ENCODE measurements at regions not wholly inside any gene's neighbourhood (a gene's known extent, or its start where the extent isn't known, plus 50 kb on each side); places are given as distances from the start of the nearest gene placed in this dataset.

DNA sequence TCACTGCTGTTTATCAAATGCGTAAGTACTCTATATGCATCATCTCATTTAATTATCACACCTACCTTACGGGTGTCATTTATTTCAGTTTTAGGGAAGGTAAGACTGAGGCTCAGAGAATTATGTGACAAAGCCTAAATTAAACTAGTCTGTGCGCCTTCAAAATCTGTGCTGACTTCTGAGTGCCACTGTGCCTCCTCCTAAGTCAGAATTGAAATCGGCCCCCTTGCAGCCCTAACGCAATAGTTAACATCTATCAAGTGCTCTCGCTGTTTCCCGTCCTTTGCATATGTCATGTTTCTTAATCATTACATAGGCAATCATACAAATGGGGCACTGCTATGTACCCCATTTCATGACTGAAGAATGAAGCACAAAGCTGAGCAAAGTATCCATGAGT is 79.0 kb upstream of the PDE10A start:
- DNase-seq, result no peak
- H4K20me1 ChIP-seq (ENCODE audit: insufficient read depth, low read length), result no peaks in the 10 kb centered on the region
- H3F3A ChIP-seq (ENCODE audit: insufficient read depth, low read length), result no peaks in the 10 kb centered on the region
- H3K4me3 ChIP-seq (ENCODE audit: low read length), result no peak overlapping the region
- H3K4me1 ChIP-seq (ENCODE audit: low read length), result no peaks in the 10 kb centered on the region
- no peak overlapping the region for H3K4me2 ChIP-seq (ENCODE audit: low read depth, low read length)
- no peaks in the 10 kb centered on the region for H3K36me3 ChIP-seq (replicated peaks; ENCODE audit: insufficient read depth, low read length)
- no peak overlapping the region for H2AFZ ChIP-seq (ENCODE audit: low read length)
- TF ChIP-seq, protein P1, sequence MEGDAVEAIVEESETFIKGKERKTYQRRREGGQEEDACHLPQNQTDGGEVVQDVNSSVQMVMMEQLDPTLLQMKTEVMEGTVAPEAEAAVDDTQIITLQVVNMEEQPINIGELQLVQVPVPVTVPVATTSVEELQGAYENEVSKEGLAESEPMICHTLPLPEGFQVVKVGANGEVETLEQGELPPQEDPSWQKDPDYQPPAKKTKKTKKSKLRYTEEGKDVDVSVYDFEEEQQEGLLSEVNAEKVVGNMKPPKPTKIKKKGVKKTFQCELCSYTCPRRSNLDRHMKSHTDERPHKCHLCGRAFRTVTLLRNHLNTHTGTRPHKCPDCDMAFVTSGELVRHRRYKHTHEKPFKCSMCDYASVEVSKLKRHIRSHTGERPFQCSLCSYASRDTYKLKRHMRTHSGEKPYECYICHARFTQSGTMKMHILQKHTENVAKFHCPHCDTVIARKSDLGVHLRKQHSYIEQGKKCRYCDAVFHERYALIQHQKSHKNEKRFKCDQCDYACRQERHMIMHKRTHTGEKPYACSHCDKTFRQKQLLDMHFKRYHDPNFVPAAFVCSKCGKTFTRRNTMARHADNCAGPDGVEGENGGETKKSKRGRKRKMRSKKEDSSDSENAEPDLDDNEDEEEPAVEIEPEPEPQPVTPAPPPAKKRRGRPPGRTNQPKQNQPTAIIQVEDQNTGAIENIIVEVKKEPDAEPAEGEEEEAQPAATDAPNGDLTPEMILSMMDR (IDR thresholded peaks at IDR 0.05; ENCODE audit: low read length), result no peak
- TF ChIP-seq EZH2 (optimal IDR thresholded peaks at IDR 0.05; ENCODE audit: low read depth, low read length), result no peak
- no peak for TF ChIP-seq EZH2phosphoT487 (IDR thresholded peaks at IDR 0.05; ENCODE audit: low read length)
- H3K9me2 ChIP-seq (replicated peaks; ENCODE audit: insufficient read depth, low read length), result no peaks in the 10 kb centered on the region
- H3K79me2 ChIP-seq (ENCODE audit: low read length), result no peaks in the 10 kb centered on the region
- H3K27me3 ChIP-seq (replicated peaks; ENCODE audit: insufficient read depth, low read length), result no peaks in the 10 kb centered on the region
- no peak overlapping the region for H3K27ac ChIP-seq (ENCODE audit: low read length)
- H3K9me3 ChIP-seq (replicated peaks; ENCODE audit: insufficient read depth, low read length), result no peaks in the 10 kb centered on the region
- no peak overlapping the region for H3K9ac ChIP-seq (ENCODE audit: low read length)

DNA sequence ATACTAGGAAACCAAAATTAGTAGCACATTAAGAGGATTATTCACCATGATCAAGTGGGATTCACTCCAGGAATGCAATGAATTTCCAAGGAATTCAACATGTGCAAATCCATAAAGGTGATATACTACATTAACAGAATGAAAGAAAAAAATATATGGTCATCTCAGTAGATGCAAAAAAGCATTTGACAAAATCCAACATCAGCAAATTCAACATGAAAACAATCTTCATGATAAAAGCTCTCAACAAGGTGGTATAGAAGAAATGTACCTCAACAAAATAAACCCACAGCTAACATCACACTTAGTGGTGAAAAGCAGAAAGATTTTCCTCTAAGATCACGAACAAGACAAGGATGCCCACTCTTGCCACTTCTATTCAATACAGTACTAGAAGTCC is 74.4 kb upstream of the PDE10A start:
- Histone ChIP-seq H3K4me1 (ENCODE audit: low read length) (no peaks in the 10 kb centered on the region), H3K9me3 (replicated peaks; ENCODE audit: insufficient read depth, low read length) (no peaks in the 10 kb centered on the region), H3K36me3 (replicated peaks; ENCODE audit: insufficient read depth, low read length) (no peaks in the 10 kb centered on the region), H3K4me3 (ENCODE audit: low read length) (no peak overlapping the region), H3K27me3 (replicated peaks; ENCODE audit: insufficient read depth, low read length) (no peaks in the 10 kb centered on the region), H2AFZ (ENCODE audit: low read length) (no peak overlapping the region), H3K4me2 (ENCODE audit: low read depth, low read length) (no peak overlapping the region), H3F3A (ENCODE audit: insufficient read depth, low read length) (no peaks in the 10 kb centered on the region), H3K27ac (ENCODE audit: low read length) (no peak overlapping the region), H3K9me2 (replicated peaks; ENCODE audit: insufficient read depth, low read length) (no peaks in the 10 kb centered on the region), H4K20me1 (ENCODE audit: insufficient read depth, low read length) (no peaks in the 10 kb centered on the region), H3K9ac (ENCODE audit: low read length) (no peak overlapping the region), H3K79me2 (ENCODE audit: low read length) (no peaks in the 10 kb centered on the region)
- no peak for TF ChIP-seq EZH2 (optimal IDR thresholded peaks at IDR 0.05; ENCODE audit: low read depth, low read length)
- TF ChIP-seq, protein P1 (IDR thresholded peaks at IDR 0.05; ENCODE audit: low read length), result no peak
- TF ChIP-seq EZH2phosphoT487 (IDR thresholded peaks at IDR 0.05; ENCODE audit: low read length), result no peak
- no peak for DNase-seq

DNA sequence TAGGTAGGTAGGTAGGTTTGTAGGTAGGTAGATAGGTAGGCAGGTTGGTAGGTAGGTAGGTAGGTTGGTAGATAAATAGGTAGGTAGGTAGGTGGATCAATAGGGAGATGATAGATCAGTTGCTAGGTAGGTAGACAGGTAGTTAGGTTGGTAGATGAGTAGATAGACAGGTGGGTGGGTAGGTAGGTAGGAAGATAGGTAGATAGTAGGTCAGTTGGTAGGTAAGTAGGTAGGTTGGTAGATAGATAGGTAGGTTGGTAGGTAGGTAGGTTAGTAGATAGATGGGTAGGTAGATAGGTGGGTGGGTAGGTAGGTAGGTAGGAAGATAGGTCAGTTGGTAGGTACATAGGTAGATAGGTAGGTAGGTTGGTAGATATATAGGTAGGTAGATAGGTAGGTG is 72.0 kb upstream of the PDE10A start:
- Histone ChIP-seq H3K27ac (ENCODE audit: low read length) (no peak overlapping the region), H3K4me2 (ENCODE audit: low read depth, low read length) (no peak overlapping the region), H3K9me3 (replicated peaks; ENCODE audit: insufficient read depth, low read length) (no peaks in the 10 kb centered on the region), H4K20me1 (ENCODE audit: insufficient read depth, low read length) (no peaks in the 10 kb centered on the region), H3K79me2 (ENCODE audit: low read length) (no peaks in the 10 kb centered on the region), H3K9ac (ENCODE audit: low read length) (no peak overlapping the region), H3K4me1 (ENCODE audit: low read length) (no peaks in the 10 kb centered on the region), H3K4me3 (ENCODE audit: low read length) (no peak overlapping the region), H3F3A (ENCODE audit: insufficient read depth, low read length) (no peaks in the 10 kb centered on the region), H3K27me3 (replicated peaks; ENCODE audit: insufficient read depth, low read length) (no peaks in the 10 kb centered on the region), H2AFZ (ENCODE audit: low read length) (no peak overlapping the region), H3K36me3 (replicated peaks; ENCODE audit: insufficient read depth, low read length) (no peaks in the 10 kb centered on the region), H3K9me2 (replicated peaks; ENCODE audit: insufficient read depth, low read length) (no peaks in the 10 kb centered on the region)
- no peak for DNase-seq
- TF ChIP-seq, protein P1 (IDR thresholded peaks at IDR 0.05; ENCODE audit: low read length), result no peak
- no peak for TF ChIP-seq EZH2phosphoT487 (IDR thresholded peaks at IDR 0.05; ENCODE audit: low read length)
- TF ChIP-seq EZH2 (optimal IDR thresholded peaks at IDR 0.05; ENCODE audit: low read depth, low read length), result no peak

Measured in MM.1S (cell line).